NCI-H345 (cell line): ENCODE measurements at regions not wholly inside any gene's neighbourhood (a gene's known extent, or its start where the extent isn't known, plus 50 kb on each side); places are given as distances from the start of the nearest gene placed in this dataset.
"Not testable (repeated sequence)": the region's sequence is repeated elsewhere in the genome, so short reads cannot be mapped to it uniquely, and the experiment has no call there.

ENCODE experiments used
- DNase-seq: peaks from one replicate; lab custom pipeline; 2025; lab: John Stamatoyannopoulos, UW

GRCh38 chr16:59632276-59632855, 898.2 kb upstream of the GOT2 start:
- DNase-seq, result no peak

- DNase-seq, result not testable (repeated sequence)
These were observed 890.3 kb upstream of the GOT2 start for GRCh38 chr16:59624381-59624780.

GRCh38 chr16:59614466-59615240, 880.5 kb upstream of the GOT2 start:
- DNase-seq, result no peak

- not testable (repeated sequence) for DNase-seq
These were observed 878.9 kb upstream of the GOT2 start for GRCh38 chr16:59612910-59613620.

GRCh38 chr16:59612094-59612493, 878.0 kb upstream of the GOT2 start:
- no peak for DNase-seq

GRCh38 chr16:59611556-59611955, 877.4 kb upstream of the GOT2 start:
- no peak for DNase-seq

GRCh38 chr16:59605706-59606105, 871.6 kb upstream of the GOT2 start:
- no peak for DNase-seq

GRCh38 chr16:59604354-59604753, 870.2 kb upstream of the GOT2 start:
- no peak for DNase-seq

GRCh38 chr16:59601452-59601851, 867.3 kb upstream of the GOT2 start:
- DNase-seq, result no peak

- DNase-seq, result no peak
These were observed 863.2 kb upstream of the GOT2 start for GRCh38 chr16:59597269-59597668.

- DNase-seq, result no peak
These were observed 862.6 kb upstream of the GOT2 start for GRCh38 chr16:59596693-59597092.

GRCh38 chr16:59593194-59593661, 859.1 kb upstream of the GOT2 start:
- DNase-seq, result no peak

GRCh38 chr16:59591480-59591879, 857.4 kb upstream of the GOT2 start:
- DNase-seq, result no peak

- no peak for DNase-seq
These were observed 856.7 kb upstream of the GOT2 start for GRCh38 chr16:59590845-59591244.

- no peak for DNase-seq
These were observed 852.2 kb upstream of the GOT2 start for GRCh38 chr16:59586331-59586730.

- DNase-seq, result no peak
These were observed 840.2 kb upstream of the GOT2 start for GRCh38 chr16:59574296-59574695.

GRCh38 chr16:59573528-59574271, 839.6 kb upstream of the GOT2 start:
- no peak for DNase-seq

- DNase-seq, result no peak
These were observed 833.4 kb upstream of the GOT2 start for GRCh38 chr16:59567496-59567895.

- no peak for DNase-seq
These were observed 832.3 kb upstream of the GOT2 start for GRCh38 chr16:59566446-59566845.

- DNase-seq, result no peak
These were observed 824.6 kb upstream of the GOT2 start for GRCh38 chr16:59558679-59559078.

- no peak for DNase-seq
These were observed 818.0 kb upstream of the GOT2 start for GRCh38 chr16:59552164-59552563.

- DNase-seq, result no peak
These were observed 811.6 kb upstream of the GOT2 start for GRCh38 chr16:59545721-59546120.
